ENCODE measurements at regions not wholly inside any gene's neighbourhood (a gene's known extent, or its start where the extent isn't known, plus 50 kb on each side); places are given as distances from the start of the nearest gene placed in this dataset.

DNA sequence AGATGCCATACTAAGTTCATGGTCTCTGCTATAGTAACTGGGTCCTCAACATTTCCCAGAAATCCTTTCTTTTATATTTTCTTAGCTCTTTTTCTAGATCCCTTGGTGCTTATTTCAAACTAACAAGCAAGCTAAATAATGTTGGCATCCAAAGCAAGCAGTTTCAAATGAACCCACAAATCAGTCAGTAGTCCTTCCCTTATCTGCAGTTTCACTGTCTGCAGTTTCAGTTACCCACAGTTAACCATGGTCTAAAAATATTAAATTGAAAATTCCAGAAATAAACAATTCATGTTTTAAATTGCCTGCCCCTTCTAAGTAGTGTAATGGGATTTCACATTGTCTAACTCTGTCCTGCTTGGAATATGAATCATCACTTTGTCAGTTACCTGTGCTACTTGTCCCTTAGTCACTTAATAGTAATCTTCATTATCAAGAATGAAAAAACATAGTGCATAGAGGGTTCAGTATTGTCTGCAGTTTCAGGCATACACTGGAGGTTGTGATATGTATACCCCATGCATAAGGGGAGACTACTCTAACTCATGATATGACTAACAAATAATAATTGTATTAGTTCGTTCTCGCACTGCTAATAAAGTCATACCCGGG is 633.7 kb downstream of the MECOM start:
- ATAC-seq (no peak), DNase-seq (ENCODE audit: low spot score) (no peak)
- Mint-ChIP-seq H3K36me3 (no peaks in the 10 kb centered on the region), H3K27ac (no peak overlapping the region), H3K4me3 (no peak overlapping the region), H3K27me3 (ENCODE audit: low read depth) (no peaks in the 10 kb centered on the region), H3K4me1 (peaks cover 10% of the 10 kb centered on the region), H3K9me3 (no peaks in the 10 kb centered on the region)
- ChIA-PET CTCF (no interaction called here), POLR2A (no interaction called here)
- TF ChIP-seq GABPB1 (CRISPR knock-in tag; IDR thresholded peaks at IDR 0.05) (no peak), NFYB (CRISPR knock-in tag; conservative IDR thresholded peaks at IDR 0.05; ENCODE audit: low read depth) (no peak), RELA (CRISPR knock-in tag; IDR thresholded peaks at IDR 0.05; ENCODE audit: borderline replicate concordance) (no peak), ZBTB21 (CRISPR knock-in tag; IDR thresholded peaks at IDR 0.05; ENCODE audit: borderline replicate concordance) (no peak), SMAD3 (CRISPR knock-in tag; IDR thresholded peaks at IDR 0.05; ENCODE audit: borderline replicate concordance) (no peak)

DNA sequence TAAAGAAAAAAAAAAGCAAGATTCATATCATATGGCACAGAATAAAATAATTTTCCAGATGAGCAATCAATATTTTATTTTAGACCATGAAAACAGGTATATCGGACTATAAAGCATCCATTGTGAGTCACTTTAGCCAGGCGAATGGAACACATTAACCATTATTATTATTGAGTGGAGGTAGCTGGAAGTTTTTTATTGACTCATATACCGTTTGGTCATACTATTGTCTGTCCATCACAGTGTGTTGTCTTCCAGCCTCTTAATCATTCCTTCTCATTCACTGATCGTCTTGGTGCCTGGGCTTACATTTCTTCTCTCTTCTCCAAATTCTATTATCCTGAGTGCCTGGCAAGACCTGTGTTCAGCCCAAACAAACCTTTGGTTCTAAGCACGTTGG is 634.8 kb downstream of the MECOM start:
- DNase-seq (ENCODE audit: low spot score) (no peak), ATAC-seq (no peak)
- Mint-ChIP-seq H3K27ac (no peak overlapping the region), H3K36me3 (no peaks in the 10 kb centered on the region), H3K9me3 (no peaks in the 10 kb centered on the region), H3K4me1 (peaks cover 10% of the 10 kb centered on the region), H3K27me3 (ENCODE audit: low read depth) (no peaks in the 10 kb centered on the region), H3K4me3 (no peak overlapping the region)
- ChIA-PET CTCF (no interaction called here), POLR2A (no interaction called here)
- no peak for TF ChIP-seq NFYB (CRISPR knock-in tag; conservative IDR thresholded peaks at IDR 0.05; ENCODE audit: low read depth)
- TF ChIP-seq FOXP1 (CRISPR knock-in tag; IDR thresholded peaks at IDR 0.05; ENCODE audit: borderline replicate concordance), result no peak
- TF ChIP-seq, protein P1, sequence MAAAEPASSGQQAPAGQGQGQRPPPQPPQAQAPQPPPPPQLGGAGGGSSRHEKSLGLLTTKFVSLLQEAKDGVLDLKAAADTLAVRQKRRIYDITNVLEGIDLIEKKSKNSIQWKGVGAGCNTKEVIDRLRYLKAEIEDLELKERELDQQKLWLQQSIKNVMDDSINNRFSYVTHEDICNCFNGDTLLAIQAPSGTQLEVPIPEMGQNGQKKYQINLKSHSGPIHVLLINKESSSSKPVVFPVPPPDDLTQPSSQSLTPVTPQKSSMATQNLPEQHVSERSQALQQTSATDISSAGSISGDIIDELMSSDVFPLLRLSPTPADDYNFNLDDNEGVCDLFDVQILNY (CRISPR knock-in tag; IDR thresholded peaks at IDR 0.05), result no peak
- no peak for TF ChIP-seq ZNF396 (CRISPR knock-in tag; IDR thresholded peaks at IDR 0.05; ENCODE audit: borderline replicate concordance)

DNA sequence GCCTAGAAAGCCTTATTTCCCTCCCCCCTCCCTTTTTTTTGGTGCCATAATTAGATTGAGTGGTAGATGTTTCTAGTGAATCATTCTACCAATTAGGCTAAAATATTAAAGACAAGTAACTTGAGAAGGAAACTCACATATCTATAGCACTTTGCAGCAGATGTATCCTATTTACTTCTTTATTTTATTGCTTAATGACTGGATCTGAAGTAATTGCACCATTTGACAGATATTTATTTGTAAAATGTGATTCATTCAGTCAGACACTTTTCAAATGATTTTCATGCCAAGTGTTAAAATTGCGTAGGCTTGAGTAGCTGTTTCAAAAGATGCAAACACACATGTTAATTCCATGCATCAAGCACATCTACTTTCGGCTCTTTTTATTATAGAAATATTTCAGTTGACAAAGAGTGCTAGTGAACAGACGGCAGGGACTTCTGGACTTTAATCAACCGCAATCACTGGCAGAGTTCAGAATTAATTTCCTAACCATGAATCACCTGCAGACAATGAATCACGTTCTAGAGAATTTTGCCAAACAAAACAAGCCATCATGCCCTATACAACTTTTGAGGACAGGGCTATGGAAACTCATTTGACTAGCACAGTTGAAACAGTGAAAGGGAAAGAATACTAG is 636.8 kb downstream of the MECOM start:
- Mint-ChIP-seq H3K4me3 (no peak overlapping the region), H3K36me3 (no peaks in the 10 kb centered on the region), H3K4me1 (peaks cover 10% of the 10 kb centered on the region), H3K27ac (no peak overlapping the region), H3K27me3 (ENCODE audit: low read depth) (no peaks in the 10 kb centered on the region), H3K9me3 (no peaks in the 10 kb centered on the region)
- DNase-seq (ENCODE audit: low spot score), result no peak
- ChIA-PET POLR2A (no interaction called here), CTCF (no interaction called here)
- TF ChIP-seq OVOL2 (CRISPR knock-in tag; IDR thresholded peaks at IDR 0.05; ENCODE audit: borderline replicate concordance) (no peak), CBFB (CRISPR knock-in tag; IDR thresholded peaks at IDR 0.05; ENCODE audit: low read depth) (no peak), TEAD4 (CRISPR knock-in tag; IDR thresholded peaks at IDR 0.05) (no peak), MXD4 (CRISPR knock-in tag; IDR thresholded peaks at IDR 0.05; ENCODE audit: borderline replicate concordance) (no peak), ZNF121 (CRISPR knock-in tag; IDR thresholded peaks at IDR 0.05) (no peak), ZNF263 (CRISPR knock-in tag; IDR thresholded peaks at IDR 0.05; ENCODE audit: low read depth) (no peak), SMAD4 (CRISPR knock-in tag; IDR thresholded peaks at IDR 0.05) (no peak), KAT7 (CRISPR knock-in tag; IDR thresholded peaks at IDR 0.05; ENCODE audit: borderline replicate concordance) (no peak), SOX15 (CRISPR knock-in tag; IDR thresholded peaks at IDR 0.05) (no peak)
- TF ChIP-seq, protein P2, sequence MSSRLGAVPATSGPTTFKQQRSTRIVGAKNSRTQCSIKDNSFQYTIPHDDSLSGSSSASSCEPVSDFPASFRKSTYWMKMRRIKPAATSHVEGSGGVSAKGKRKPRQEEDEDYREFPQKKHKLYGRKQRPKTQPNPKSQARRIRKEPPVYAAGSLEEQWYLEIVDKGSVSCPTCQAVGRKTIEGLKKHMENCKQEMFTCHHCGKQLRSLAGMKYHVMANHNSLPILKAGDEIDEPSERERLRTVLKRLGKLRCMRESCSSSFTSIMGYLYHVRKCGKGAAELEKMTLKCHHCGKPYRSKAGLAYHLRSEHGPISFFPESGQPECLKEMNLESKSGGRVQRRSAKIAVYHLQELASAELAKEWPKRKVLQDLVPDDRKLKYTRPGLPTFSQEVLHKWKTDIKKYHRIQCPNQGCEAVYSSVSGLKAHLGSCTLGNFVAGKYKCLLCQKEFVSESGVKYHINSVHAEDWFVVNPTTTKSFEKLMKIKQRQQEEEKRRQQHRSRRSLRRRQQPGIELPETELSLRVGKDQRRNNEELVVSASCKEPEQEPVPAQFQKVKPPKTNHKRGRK (CRISPR knock-in tag; IDR thresholded peaks at IDR 0.05; ENCODE audit: borderline replicate concordance), result no peak
- TF ChIP-seq, protein P3, sequence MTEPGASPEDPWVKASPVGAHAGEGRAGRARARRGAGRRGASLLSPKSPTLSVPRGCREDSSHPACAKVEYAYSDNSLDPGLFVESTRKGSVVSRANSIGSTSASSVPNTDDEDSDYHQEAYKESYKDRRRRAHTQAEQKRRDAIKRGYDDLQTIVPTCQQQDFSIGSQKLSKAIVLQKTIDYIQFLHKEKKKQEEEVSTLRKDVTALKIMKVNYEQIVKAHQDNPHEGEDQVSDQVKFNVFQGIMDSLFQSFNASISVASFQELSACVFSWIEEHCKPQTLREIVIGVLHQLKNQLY (CRISPR knock-in tag; IDR thresholded peaks at IDR 0.05), result no peak
- ATAC-seq, result no peak
